PFSK-1 (cell line): ENCODE measurements at regions not wholly inside any gene's neighbourhood (a gene's known extent, or its start where the extent isn't known, plus 50 kb on each side); places are given as distances from the start of the nearest gene placed in this dataset.

Experiments
- FOXP2 ChIP-seq: optimal IDR thresholded peaks from 2 replicates; pipeline ENCODE3; 2011; ENCODE audit warnings: borderline replicate concordance, control low read depth, inconsistent platforms; ENCODE audit not compliant: insufficient read depth; ENCODE audit errors: extremely low read length, extremely low read depth
- POLR2AphosphoS5 ChIP-seq: IDR thresholded peaks from 2 replicates; pipeline ENCODE4 v1.6.1; 2012; ENCODE audit warnings: low read depth, mild to moderate bottlenecking, control low read depth, low read length, moderate library complexity
- REST ChIP-seq, 2 experiments: IDR thresholded peaks; 2 replicates each; pipeline versions ENCODE4 v1.6.1 to v1.8.0; 2011 to 2012; ENCODE audit warnings: low read depth in 2 of 2, low read length in 2 of 2, control low read depth in 1 of 2, inconsistent platforms in 1 of 2, mild to moderate bottlenecking in 1 of 2, moderate library complexity in 1 of 2; ENCODE audit not compliant: insufficient read depth in 1 of 2
- SIN3A ChIP-seq: IDR thresholded peaks from 2 replicates; pipeline ENCODE4 v1.6.1; 2012; ENCODE audit warnings: mild to moderate bottlenecking, low read length, moderate library complexity, borderline replicate concordance; ENCODE audit not compliant: insufficient read depth
- TAF1 ChIP-seq: IDR thresholded peaks from 2 replicates; pipeline ENCODE4 v1.6.1; 2012; ENCODE audit warnings: low read length, control low read depth, borderline replicate concordance; ENCODE audit not compliant: insufficient read depth

- no peak for TF ChIP-seq POLR2AphosphoS5
- TF ChIP-seq FOXP2, result no peak
- TF ChIP-seq TAF1, result no peak
- TF ChIP-seq REST (IDR thresholded peaks at IDR 0.05; ENCODE audit: insufficient read depth in 1 of 2, low read depth in 2 of 2, low read length in 2 of 2), result no peak
- no peak for TF ChIP-seq SIN3A
Observed at GRCh38 chr5:2187687-2188086, 305.0 kb upstream of the IRX4 start.

GRCh38 chr5:2187156-2187555, 304.4 kb upstream of the IRX4 start:
- no peak for TF ChIP-seq POLR2AphosphoS5
- TF ChIP-seq SIN3A, result no peak
- no peak for TF ChIP-seq FOXP2
- TF ChIP-seq REST (IDR thresholded peaks at IDR 0.05; ENCODE audit: insufficient read depth in 1 of 2, low read depth in 2 of 2, low read length in 2 of 2), result no peak
- no peak for TF ChIP-seq TAF1

GRCh38 chr5:2186472-2187015, 303.8 kb upstream of the IRX4 start:
- no peak for TF ChIP-seq TAF1
- no peak for TF ChIP-seq REST (IDR thresholded peaks at IDR 0.05; ENCODE audit: insufficient read depth in 1 of 2, low read depth in 2 of 2, low read length in 2 of 2)
- no peak for TF ChIP-seq SIN3A
- TF ChIP-seq POLR2AphosphoS5, result no peak
- TF ChIP-seq FOXP2, result no peak

- TF ChIP-seq FOXP2 (no peak), REST (IDR thresholded peaks at IDR 0.05; ENCODE audit: insufficient read depth in 1 of 2, low read depth in 2 of 2, low read length in 2 of 2) (no peak), SIN3A (no peak), POLR2AphosphoS5 (no peak), TAF1 (no peak)
Observed at GRCh38 chr5:2185646-2186471, 303.1 kb upstream of the IRX4 start.
